Fibroblast of mammary gland (primary cell): ENCODE measurements at regions not wholly inside any gene's neighbourhood (a gene's known extent, or its start where the extent isn't known, plus 50 kb on each side); places are given as distances from the start of the nearest gene placed in this dataset.
"Not testable (repeated sequence)": the region's sequence is repeated elsewhere in the genome, so short reads cannot be mapped to it uniquely, and the experiment has no call there.

ENCODE experiments used
- DNase-seq: peaks from one replicate; pipeline ENCODE4 v3.0.0-alpha.2; 2010; ENCODE audit warnings: low read depth
- H3K4me3 ChIP-seq: 2 replicates; pipeline ENCODE4 v1.5.1; 2011; ENCODE audit warnings: low read depth, mild to moderate bottlenecking, low read length, moderate library complexity; ENCODE audit not compliant: control insufficient read depth
- TF ChIP-seq, protein P1 (sequence below): conservative IDR thresholded peaks from 2 replicates; pipeline ENCODE4 v1.5.1; 2011; ENCODE audit warnings: low read depth, low read length, inconsistent platforms; ENCODE audit not compliant: control insufficient read depth, insufficient read depth

DNA sequence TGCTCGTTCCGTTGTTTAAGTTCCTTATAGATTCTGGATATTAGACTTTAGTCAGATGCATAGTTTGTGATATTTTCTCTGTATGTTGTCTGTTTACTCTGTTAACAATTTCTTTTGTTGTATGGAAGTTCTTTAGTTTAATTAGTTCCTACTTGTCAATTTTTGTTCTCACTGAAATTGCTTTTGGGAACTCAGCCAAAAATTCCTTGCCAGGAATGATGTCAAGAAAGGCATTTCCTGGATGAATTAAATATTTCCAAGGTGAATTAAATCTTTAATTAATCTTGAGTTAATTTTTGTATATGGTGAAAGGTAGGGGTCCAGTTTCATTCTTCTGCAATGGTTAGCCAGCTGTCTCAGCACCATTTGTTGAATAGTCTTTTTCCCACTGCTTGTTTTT, 406.2 kb upstream of the NOX3 start:
- TF ChIP-seq, protein P1, sequence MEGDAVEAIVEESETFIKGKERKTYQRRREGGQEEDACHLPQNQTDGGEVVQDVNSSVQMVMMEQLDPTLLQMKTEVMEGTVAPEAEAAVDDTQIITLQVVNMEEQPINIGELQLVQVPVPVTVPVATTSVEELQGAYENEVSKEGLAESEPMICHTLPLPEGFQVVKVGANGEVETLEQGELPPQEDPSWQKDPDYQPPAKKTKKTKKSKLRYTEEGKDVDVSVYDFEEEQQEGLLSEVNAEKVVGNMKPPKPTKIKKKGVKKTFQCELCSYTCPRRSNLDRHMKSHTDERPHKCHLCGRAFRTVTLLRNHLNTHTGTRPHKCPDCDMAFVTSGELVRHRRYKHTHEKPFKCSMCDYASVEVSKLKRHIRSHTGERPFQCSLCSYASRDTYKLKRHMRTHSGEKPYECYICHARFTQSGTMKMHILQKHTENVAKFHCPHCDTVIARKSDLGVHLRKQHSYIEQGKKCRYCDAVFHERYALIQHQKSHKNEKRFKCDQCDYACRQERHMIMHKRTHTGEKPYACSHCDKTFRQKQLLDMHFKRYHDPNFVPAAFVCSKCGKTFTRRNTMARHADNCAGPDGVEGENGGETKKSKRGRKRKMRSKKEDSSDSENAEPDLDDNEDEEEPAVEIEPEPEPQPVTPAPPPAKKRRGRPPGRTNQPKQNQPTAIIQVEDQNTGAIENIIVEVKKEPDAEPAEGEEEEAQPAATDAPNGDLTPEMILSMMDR: no peak
- no peak for DNase-seq
- H3K4me3 ChIP-seq: no peak overlapping the region

DNA sequence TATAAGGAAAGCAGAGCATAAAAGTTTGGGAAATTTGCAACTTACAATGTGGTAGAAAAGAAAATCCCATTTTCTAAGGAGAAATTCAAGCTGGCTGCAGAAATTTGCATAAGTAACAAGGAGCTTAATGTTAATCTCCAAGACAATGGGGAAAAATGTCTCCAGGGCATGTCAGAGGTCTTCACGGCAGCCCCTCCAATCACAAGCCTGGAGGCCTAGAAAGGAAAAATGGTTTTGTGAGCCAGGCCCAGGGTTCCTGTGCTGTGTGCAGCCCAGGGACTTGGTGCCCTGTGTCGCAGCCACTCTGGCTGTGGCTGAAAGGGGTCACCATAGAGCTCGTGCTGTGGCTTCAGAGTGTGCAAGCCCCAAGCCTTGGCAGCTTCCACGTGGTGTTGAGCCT, 403.3 kb upstream of the NOX3 start:
- DNase-seq, H3K4me3 ChIP-seq: not testable (repeated sequence)

DNA sequence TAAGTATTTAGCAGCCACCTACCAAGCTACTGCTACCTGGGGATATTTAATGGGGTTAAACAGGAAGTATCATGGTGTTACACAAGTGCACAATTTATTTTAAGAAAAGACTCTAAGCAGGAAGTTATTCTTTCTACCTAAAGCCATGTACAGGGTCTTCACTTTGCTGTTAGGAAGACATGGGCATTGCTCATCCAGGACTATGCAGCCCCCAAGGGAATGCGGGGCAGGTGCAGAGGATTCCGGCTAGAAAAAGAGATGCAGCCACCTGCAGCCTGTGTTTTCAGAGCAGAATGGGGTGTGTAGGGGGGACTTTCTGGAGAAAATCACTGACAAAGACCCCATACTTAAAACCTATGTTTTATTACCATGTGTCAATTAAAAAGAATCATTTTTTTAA, 399.1 kb upstream of the NOX3 start:
- DNase-seq: no peak
- no peak overlapping the region for H3K4me3 ChIP-seq
- TF ChIP-seq, protein P1: no peak

DNA sequence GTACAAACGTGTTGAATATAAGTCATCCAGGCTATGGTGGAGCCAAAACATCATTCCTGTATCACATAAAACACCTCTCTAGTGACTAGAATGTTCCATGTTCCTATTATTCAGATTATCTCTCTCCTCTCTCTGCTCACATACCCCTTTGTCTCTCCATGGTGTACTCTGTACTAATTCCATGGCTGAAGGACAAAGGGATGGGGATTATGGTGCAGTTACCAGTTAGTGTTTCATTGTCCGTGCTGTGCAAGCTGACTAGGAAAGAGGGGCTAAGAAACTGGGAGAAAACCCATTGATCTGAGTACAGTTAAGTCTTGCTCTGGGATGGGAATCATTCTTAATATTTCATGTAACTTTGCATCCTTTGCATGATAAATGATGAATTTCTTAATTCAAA, 397.4 kb upstream of the NOX3 start:
- DNase-seq: no peak
- H3K4me3 ChIP-seq: no peak overlapping the region

DNA sequence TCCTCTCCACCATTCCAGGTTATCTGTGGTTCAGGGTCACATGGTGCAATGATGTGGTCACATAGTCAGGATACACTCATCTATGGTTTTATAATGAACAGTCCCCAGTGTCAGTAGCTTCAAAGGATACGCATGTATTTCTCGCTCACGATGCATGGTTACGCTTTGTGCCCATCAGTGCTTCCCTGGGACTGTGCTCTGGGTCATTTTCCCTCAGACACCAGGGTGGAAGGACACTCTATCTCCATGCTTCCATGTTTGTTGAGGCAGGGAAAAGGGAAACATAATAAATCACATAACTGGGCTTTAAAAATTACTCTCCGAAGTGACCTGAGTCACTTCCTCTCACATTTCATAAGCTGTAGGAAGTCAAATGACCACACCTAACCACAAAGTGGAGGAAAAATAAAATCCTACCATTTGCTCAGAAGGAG, 394.8 kb upstream of the NOX3 start:
- no peak overlapping the region for H3K4me3 ChIP-seq
- peak; percentile 22 for DNase-seq
- TF ChIP-seq, protein P1: no peak

More for the DNA sequence above, 397.4 kb upstream of the NOX3 start:
- TF ChIP-seq, protein P1: no peak

DNA sequence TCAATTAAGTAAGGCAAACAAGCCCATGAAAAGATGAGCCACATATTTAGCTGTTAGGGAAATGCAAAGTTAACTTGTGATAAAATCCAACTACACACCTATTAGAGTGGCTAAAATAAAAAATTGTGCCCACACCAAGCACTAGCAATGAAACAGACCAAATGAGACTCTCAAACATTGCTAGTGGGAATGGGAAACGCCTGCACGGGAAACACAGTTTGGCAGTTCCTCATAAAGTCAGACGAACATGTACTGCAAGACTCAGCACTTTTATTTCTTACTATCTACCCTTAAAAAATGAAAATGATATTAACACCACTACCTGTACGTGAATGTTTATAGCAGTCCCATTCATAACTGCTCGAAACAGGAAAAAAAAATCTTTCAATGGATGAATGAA, 392.1 kb upstream of the NOX3 start:
- TF ChIP-seq, protein P1: no peak

DNA sequence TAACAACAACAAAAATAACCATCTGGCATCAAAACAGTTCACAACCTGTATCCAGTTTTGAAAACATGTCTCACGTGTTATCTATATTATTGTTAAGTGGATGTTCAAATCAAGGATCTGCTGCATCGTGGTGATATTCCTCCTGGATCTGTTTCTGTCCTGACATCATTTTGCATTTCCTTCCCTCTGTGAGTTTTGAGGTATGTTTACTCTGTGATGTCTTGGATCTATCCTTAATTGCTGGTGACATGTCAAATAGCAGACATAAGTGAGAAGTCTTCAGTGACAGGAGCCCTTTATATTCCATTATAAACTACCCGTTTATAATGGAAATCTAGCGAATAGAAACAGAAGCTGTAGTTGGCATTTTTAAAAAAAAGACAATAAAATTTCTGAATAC, 381.8 kb upstream of the NOX3 start:
- no peak overlapping the region for H3K4me3 ChIP-seq
- TF ChIP-seq, protein P1: no peak
- DNase-seq: no peak

More for the DNA sequence above, 392.1 kb upstream of the NOX3 start:
- DNase-seq: no peak
- H3K4me3 ChIP-seq: no peak overlapping the region
